GM12891 (cell line): ENCODE measurements at regions not wholly inside any gene's neighbourhood (a gene's known extent, or its start where the extent isn't known, plus 50 kb on each side); places are given as distances from the start of the nearest gene placed in this dataset.

Experiments
- POLR2A ChIP-seq: IDR thresholded peaks from 2 replicates; pipeline ENCODE4 v1.6.1; 2011; ENCODE audit warnings: low read depth, low read length, control low read depth
- POLR2AphosphoS5 ChIP-seq: IDR thresholded peaks from 2 replicates; pipeline ENCODE4 v1.6.1; 2011; ENCODE audit warnings: low read depth, low read length, control low read depth
- SPI1 ChIP-seq: IDR thresholded peaks from 2 replicates; pipeline ENCODE4 v1.6.1; 2011; ENCODE audit warnings: low read depth, low read length, control low read depth
- TAF1 ChIP-seq: IDR thresholded peaks from 2 replicates; pipeline ENCODE4 v1.6.1; 2011; ENCODE audit warnings: low read depth, low read length, control low read depth

DNA sequence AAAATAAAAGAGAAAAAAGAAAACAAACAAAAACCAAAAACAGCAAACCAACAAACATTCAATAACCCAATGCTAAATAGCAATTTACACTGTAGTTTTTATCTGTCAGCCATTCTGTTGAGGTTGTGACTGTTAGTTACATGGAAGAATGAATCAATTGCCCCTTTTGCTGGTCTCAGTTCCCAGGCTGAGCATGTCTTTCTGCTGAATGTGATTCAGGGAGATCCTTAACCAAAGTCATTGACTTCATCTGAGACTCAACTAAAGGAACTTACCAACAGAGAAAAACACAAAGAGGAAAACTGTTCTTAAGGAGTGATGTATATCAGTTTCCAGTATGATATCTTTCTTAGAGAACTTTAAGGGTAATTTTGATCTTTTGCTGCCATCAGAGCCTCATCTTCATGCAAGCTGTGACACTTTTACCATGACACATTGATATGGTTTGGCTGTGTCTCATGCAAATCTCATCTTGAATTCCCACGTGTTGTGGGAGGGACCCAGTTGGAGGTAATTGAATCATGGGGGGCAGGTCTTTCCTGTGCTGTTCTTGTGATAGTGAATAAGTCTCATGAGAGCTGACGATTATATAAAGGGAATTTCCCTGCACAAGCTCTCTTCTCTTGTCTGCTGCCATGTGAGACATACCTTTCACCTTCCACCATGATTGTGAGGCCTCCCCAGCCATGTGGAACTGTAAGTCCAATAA, 469.8 kb downstream of the KIF20B start:
- TF ChIP-seq TAF1 (no peak), POLR2A (no peak), SPI1 (no peak), POLR2AphosphoS5 (no peak)
